GM18499 (cell line): ENCODE measurements at regions not wholly inside any gene's neighbourhood (a gene's known extent, or its start where the extent isn't known, plus 50 kb on each side); places are given as distances from the start of the nearest gene placed in this dataset.
"Not testable (repeated sequence)": the region's sequence is repeated elsewhere in the genome, so short reads cannot be mapped to it uniquely, and the experiment has no call there.

Experiments used
- ATAC-seq: cut with Tn5 transposase; IDR thresholded peaks from one replicate; pipeline ENCODE4 v1.9.1; 2021; ENCODE audit warnings: moderate number of reproducible peaks; ENCODE audit not compliant: insufficient read depth, unreplicated experiment

GRCh38 chr6:166712286-166713228 lies 85.5 kb upstream of the RPS6KA2 start:
- ATAC-seq = no peak

DNA sequence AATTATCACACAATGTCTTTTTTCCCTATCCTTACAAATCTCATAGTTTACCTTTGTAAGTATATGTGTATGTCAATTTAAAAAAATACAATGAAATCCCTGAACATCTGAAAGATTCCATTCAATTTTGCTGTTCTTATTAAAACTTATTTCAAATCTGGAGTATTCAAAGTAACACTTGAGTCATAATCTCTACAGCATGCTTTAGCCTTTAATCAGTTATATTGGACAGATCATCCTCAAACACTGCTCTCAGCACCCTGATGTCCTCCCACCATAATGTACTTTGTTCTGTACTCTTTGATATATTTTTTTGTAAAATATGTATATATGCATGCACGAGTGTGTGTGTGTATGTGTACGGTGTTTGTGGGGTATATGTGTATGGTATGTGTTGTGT lies 83.0 kb upstream of the RPS6KA2 start:
- no peak for ATAC-seq

DNA sequence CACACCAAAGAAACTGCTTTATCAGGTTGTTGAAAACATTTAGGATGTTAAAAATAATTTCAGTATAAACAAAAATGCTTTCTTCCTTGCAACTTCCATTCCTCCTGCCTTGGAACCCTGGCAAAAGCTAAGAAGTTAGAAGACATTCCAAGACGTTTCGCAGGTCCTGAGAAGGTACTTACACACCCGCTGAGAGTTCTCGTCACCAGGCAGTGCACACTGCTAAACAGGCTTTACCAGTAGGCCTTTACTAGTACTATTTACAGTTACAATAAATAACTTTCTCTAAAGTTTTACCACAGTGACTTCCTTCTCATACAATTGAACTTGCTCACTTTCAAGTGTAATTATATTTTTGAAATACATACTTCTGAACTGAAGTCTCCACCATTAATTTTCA lies 81.4 kb upstream of the RPS6KA2 start:
- no peak for ATAC-seq

GRCh38 chr6:166707045-166707444 lies 80.0 kb upstream of the RPS6KA2 start:
- ATAC-seq = no peak

GRCh38 chr6:166705069-166705468 lies 78.0 kb upstream of the RPS6KA2 start:
- ATAC-seq = no peak

GRCh38 chr6:166704171-166704570 lies 77.1 kb upstream of the RPS6KA2 start:
- no peak for ATAC-seq

DNA sequence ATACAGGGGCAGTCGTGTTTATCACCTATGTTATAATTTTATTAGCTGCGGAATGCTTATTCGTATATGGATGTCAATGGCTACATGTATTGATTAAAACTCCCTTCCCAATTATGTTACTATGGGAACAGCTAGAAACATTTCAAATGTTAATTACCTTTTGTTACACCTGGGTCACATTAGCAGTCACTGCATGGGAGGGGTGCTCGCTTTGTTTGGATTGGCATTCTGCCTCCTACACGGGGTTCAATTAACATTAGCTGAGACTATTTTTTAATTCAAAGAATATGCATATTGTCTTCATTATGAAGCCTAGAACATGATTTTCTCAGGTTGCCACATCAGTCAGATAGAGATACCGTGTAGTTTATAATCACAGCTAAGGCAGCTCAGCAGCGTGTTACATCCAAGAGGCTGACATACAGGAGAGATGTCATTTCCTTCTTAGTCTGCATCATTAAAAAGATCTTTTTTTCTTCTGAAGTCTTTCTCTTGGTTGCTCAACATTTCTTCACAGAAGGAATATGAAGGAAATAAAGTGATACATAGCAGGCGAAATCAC lies 76.2 kb upstream of the RPS6KA2 start:
- no peak for ATAC-seq

- ATAC-seq = not testable (repeated sequence)
Observed at GRCh38 chr6:166701424-166701823, 74.4 kb upstream of the RPS6KA2 start.

DNA sequence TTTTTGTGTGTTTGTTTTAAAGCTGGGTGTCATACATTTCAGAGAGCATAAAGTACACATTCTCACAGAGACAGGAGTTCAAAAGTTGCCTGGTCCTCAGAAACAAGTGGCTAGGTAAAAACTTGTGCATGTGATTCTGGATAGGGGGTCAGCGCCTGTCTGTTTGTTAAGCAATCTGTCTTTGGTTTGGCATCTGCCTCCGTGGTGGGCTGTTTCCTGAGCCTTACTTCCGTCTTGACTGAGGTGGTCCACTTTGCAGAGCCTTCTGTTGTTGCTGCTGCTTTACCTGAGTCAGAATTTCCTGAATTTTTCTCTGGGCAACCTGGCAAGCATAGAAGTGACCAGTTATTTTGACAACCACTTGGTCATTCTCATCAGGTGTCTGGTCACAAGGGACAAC lies 73.8 kb upstream of the RPS6KA2 start:
- ATAC-seq = not testable (repeated sequence)

GRCh38 chr6:166697113-166697512 lies 70.1 kb upstream of the RPS6KA2 start:
- ATAC-seq = no peak

DNA sequence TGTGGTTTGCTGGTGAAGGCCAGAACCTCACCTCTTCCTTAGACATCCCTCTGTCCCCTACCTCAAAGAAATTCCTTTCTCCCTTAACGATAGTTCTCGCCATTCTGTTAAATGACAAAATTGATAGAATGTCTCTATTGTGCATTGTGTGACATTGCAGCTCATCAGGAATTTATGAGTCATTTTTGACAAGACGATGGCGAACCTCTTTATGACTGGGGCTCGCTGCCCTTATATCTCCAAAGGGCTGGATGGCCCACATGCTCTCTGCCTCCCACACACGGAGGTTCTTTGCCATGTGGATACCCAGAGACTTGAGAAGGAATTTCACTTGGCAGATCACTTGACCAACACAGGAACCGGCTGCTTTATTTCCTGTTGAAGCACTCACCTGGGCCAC lies 66.8 kb upstream of the RPS6KA2 start:
- ATAC-seq = no peak

DNA sequence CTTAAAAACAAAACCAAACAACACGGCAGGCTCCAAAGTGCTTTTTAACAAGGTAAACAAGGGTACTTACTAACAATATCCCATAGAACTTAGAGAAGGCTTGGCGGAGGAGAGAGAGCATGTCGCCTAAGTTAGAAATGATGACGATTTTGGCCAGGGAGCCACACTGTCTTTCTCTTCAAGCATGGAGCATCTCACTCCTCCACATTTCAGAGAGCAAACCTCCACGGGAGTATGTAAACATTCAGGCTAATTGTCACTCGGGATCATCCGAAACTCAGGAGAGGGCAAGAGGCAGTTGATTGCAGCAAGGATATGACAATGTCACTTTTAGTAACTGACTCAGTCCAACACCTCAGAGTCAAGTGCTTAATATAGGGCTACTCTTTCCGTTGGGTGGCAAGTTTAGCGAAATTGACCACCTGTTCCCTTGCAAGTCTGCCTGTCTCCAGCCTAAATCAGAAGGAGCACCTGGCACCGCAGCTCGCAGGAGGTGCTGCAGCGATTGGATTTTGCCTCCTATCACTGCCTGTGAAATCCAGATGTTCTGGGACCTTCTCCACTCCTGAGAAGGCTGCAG lies 65.8 kb upstream of the RPS6KA2 start:
- ATAC-seq = no peak

DNA sequence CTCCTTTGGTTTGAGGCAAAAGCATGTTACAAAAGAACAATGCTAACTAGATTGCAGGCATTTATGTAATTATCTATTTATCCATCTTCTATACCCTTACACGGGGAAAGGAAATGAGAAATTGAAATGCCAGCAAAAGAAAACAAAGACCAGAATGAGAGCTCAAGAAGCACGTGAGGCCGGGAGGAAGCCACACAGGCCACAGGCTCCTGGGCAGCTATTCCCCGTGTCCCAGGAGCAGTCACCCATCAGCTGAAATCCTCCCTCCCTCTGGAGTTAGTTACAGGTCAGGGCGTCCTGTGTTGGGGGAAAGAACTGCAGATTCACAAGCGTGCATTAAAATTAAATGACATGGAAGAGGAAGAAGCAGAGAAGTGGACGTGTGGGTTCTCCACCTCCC lies 64.7 kb upstream of the RPS6KA2 start:
- no peak for ATAC-seq

DNA sequence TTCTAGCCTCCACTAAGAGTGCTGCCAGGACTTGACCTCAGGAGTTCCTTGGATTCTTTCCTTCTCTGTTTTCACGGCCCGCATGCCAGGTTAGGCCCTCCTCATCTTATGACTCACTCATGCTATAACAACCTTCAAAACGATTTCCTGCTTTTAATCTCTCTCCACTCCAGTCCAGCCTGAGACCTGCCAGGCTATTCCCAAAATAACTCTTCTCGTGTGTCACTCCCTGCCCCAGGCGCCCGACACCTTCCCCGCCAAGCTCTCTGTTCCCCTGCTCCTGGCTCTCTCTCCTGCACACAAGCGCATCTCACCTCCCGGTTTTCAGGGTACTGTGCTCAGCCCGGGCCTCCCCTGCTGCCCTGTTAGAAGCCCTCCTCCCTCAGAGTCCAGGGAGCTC lies 64.1 kb upstream of the RPS6KA2 start:
- ATAC-seq = no peak

- no peak for ATAC-seq
Observed at GRCh38 chr6:166689687-166690086, 62.6 kb upstream of the RPS6KA2 start.

DNA sequence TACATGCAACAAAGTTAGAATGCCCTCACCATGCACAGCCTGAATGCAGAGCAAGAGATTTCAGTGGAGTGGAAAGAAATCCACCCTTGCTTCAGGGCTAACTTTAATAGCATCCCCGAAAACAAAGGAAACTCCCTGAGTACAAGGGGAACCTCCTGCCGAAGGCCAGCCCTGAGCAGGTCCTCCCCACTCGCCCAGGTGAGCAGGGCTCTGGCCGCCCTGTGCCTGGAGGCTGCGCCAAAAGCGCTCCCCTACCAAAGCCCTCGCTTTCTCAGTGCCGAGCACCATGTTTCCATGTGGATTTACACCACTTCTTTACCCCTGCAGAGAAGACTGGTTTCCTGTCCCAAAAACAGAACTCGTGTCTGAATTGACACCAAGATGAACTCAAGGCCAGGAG lies 61.9 kb upstream of the RPS6KA2 start:
- no peak for ATAC-seq

GRCh38 chr6:166687879-166688205 lies 60.8 kb upstream of the RPS6KA2 start:
- no peak for ATAC-seq

DNA sequence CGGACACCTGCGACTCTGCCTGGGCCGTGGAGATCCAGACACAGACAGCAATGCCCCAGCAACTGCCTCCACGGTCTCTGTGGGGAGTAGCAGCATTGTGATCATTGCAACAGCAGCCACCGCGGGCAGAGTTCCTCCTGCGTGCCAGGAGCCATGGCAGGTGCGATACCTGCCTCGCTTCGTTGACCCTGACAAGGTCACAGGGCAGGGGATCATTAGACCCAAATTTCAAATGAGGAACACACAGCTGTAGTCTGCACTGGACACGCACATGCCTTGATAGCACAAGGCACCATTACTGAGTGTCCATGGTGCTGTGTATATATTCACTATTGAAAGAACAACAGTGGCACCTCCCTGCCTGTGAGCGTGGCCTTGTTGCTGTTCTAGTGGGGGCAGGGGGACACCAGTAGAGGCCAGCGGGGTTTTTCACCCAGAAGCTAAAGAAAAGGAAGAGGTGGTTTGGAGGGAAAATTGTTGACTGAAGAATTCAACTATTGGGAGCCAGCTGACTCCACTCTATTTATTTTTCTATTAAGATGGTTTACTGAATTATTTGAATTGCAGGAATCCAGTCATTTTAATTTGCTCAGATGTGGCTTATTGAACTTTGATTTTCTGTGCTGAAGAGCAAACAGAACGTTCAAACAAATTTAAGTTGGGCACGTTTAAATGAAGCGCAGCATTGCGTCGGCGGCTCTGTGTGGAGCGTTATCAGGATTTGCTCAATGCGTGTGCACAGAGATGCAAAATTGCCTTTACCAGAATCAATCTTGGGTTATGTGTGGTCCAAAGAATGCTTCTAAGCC lies 60.2 kb upstream of the RPS6KA2 start:
- ATAC-seq = no peak

DNA sequence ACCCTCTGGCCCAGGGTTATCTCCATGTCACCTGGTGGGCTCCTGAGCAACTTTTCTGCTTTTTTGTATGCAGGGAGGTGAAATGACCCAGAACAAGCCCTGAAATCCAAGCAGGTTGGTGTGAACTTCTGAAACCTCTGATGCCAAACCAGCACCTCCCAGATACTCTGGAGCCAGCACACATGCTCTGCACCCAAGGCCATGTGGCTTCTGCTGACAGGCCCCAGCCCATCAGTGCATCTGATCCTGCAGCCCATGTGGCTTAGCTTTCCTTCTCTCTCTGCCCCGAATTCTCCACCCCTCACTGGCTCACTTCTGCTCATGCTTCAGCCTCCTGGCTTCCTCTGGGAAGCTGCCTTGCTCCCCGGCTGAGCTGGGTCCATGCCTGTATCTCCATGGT lies 59.3 kb upstream of the RPS6KA2 start:
- no peak for ATAC-seq

GRCh38 chr6:166684866-166685265 lies 57.8 kb upstream of the RPS6KA2 start:
- no peak for ATAC-seq

GRCh38 chr6:166684170-166684569 lies 57.1 kb upstream of the RPS6KA2 start:
- ATAC-seq = no peak
